Dermis blood vessel endothelial cell (primary cell): ENCODE measurements at regions not wholly inside any gene's neighbourhood (a gene's known extent, or its start where the extent isn't known, plus 50 kb on each side); places are given as distances from the start of the nearest gene placed in this dataset.

Experiments
- DNase-seq: peaks from one replicate; pipeline ENCODE4 v3.0.0; 2010

DNA sequence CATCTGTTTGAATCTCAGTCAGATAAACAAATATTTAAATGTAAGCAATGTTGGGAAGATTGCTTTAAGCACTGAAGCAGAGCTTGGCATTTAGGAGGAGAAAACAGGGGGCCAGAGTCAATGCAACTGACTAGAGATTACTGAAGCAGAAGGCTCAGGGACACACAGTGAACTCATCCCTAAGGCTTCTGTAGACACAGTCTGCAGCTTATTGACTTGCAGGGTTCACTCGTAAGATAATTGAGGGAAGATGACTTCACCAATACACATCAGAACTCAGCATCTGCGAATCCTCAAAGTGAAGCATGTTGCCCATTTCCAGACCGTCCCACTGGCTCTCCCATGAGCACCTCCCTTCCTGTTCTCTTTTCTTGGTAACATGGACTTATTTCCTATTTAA lies 363.4 kb upstream of the PFKP start:
- DNase-seq = no peak

DNA sequence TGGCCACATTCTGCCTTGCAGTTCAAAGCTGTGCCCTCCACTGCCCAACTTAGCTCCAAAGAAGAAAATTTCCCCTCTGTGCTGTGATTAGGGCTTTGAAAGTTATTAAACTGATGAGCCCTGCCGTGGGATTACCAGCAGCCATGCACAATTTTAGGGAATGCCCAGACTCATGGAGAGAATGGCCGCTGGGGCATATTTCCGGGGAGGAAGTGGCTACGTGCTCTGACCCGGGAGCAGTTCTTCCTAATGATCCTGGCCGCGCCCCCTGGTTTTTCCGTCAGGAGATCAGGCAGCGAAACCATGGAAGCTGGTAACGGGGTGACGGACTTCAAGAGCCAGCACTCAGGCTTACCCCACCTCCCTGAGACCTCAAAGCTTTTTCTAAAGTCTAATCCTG lies 365.5 kb upstream of the PFKP start:
- DNase-seq = no peak

DNA sequence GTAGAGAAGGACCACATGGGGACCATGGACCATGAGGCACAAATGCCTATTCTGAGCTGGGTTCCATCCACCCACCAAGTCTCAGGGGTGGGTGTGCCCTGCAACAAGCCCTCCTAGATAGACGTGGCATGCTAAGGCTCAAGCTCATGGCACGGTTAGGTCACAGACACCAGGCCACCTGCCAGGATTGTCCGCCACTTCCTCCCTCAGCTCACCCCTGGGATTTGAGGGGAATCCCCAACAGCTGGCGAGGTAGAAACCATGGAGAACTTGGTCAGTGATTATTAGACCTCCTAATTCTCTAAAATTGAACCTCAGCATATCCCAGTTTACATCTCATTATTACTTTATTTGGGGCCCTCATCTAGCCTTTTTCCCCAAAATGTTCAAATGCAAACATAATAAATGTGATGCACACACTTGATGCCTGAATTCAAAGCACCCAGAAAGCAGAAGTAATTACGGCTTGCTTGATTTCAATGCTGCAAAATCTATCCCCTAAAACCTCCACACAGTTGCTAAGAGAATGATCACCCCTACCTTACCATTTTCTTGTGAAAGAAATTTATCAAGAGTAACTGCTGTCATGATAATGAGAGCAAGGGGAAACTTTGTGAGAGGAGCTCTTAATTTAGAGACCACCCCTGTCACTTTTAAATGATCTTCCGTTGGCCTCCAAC lies 366.6 kb upstream of the PFKP start:
- no peak for DNase-seq

DNA sequence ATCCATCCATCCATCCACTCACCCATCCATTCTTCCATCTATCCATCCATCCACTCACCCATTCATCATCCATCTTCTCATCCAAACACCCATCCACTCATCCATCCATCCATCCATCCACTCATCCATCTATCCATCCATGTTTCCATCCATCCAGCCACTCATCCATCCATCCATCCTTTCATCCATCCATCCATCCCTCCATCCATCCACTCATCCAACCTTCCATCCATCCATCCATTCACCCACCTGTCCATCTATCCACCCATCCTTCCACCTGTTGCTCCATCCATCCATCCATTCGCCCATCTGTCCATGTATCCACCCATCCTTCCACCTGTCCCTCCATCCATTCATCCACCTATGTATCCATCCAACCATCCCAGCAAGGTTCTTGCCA lies 378.4 kb upstream of the PFKP start:
- DNase-seq = no peak

DNA sequence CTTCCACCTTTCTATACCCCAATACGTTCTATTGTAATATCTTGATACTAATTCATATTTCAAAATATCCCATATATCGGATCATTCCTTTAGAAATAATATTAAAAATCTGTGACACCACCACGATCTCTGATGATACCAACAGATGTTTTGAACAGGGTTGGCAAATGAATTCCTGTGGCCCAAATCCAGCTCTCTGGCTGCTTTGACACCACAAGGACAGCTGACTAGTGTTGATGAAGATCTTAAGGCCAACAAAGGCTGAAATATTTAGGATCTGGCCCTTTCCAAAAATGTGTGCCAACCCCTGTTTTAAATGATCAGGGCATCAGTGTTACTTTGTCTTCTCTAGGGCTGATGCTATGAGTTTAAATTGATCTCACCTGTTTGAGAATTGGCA lies 380.7 kb upstream of the PFKP start:
- no peak for DNase-seq

DNA sequence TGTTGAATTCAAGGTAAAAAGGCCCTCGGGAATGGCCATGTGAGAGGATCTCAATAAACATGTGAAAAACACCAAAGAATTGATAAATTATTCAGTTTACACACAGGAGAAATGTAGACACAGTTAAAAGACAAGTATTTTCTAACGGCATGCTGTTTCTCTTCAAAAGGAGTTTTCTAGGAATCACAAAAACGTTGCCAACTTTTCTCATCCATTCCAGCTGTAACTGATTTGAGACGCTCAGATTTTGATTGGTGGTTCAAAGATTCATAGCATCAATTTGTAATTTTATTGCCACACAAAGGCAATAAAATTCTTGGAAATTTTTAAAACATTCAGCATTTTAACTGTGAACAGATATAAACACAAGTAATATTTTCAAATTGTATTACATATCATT lies 384.9 kb upstream of the PFKP start:
- no peak for DNase-seq

DNA sequence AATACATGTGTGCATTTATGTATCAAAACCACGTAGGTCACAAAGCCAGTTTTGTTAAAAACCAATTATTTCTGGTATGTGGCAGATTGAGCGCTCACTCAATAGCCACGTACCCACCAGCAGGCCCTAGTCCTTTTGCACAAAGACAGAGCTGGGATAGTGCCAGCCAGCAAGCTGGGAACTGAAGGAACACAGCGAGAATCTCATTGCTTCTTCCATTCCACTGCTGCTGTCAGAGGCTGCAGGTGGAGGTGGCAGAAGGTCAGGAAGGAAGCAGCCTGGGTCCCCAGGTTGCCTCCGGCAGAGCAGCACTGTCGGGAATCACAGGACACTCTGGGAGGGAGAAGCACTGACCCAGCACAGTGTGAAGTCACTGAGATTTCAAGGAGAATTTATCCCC lies 385.5 kb upstream of the PFKP start:
- no peak for DNase-seq

DNA sequence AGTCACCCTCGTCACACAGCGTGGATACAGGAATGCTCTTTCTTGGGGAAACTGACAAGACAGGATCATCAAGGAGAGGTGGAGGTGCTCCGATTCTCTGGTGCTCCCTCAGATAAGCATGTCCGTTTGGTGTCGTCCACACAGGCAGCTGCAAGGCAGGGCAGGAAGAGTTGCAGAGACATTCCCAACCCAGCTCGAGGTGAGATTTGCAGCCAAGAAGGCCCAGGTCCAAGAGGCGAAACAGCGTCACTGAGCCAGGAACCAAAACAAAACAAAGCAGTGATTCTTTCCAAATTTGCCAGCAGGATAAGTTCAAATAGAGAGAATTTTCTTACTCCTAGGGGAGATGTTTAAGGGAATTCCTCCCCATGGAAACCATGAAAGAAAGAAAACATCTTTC lies 386.5 kb upstream of the PFKP start:
- no peak for DNase-seq

DNA sequence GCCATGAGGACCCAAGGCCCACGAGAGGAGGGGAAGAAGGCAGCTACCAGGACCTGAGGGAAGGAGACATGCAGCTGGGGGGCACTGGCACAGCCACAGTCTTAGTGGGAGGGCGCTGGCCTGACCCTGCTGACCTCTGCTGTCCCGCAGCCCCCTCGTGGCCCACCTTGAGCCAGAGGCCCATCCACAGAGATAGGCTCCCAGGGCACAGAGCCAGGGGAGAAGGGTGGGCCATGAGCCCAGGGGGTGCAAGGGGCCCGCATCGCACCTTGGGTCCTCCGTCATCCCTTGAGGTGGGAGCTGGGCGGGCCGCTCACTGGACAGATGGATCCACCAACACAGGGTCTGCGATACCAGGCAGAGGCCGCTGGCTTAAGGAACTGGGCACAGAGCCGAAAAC lies 387.7 kb upstream of the PFKP start:
- no peak for DNase-seq

DNA sequence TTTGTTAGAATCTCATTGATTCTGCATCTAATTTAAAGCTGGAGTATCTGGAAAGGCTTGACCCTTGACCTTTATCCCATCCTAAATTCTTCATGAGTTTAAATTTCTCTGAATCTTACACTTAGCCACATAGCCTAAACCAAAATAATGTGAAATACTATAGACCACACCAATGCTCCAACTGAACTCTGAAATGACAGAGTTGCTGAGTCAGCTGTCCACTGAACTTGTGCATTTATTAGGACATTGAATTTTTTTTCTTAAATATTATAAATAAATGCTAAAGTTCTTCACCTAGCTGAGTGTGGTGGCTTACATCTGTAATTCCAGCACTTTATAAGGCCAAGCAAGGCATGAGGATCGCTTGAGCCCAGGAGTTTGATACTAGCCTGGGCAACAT lies 390.9 kb upstream of the PFKP start:
- no peak for DNase-seq

DNA sequence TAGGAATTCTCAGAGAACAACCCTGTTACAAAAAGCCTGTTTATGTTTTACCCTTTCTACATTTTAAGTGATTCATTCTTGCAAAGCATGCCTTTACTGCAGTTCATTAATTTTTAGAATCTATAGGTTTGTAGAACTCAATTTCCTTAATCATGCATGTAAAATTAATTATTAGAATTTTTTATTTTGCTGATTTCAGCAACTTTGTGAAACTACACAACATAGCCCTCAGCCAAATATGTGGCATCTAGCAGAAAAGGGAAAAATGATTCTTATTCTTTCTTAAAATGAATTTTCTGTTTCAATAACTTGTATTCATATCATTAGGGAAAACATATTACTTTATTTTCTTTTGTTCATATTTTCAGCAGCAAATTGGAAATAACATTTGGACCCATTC lies 392.9 kb upstream of the PFKP start:
- DNase-seq = no peak

DNA sequence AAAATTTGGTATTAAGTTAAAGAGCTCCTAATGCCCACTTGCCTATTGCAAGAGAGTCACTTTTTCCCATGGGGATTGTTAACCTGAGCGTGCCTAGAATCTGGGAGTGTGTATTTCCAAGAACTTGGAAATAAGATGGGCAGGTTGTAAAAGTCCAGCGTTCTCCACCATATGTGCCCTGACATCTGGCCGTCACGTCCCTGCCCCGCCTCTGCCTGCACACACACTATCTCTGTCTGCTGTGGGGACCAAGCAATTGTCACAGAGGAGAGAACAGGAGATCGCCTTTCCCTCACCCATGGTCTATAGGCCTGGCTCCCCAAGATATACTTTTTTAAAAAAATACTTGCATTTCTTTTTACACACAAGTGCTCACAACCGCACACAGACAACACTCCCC lies 396.5 kb upstream of the PFKP start:
- no peak for DNase-seq

DNA sequence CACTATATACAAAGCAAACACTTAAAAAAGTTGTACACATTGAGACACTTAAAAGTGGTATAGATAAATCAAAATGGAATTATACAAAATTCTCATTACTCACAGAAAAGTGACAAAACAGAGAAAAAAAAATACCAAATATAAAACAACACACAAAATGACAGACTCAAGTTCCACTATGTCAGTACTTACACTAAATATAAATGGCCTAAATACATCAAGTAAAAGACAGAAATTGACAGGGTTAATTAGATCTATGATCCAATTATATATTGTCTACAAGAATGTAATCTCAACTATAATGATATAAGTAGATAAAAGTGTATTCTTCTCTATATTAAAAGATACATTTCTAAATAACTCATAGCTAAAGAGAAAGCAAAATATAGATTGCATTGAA lies 401.6 kb upstream of the PFKP start:
- DNase-seq = no peak

DNA sequence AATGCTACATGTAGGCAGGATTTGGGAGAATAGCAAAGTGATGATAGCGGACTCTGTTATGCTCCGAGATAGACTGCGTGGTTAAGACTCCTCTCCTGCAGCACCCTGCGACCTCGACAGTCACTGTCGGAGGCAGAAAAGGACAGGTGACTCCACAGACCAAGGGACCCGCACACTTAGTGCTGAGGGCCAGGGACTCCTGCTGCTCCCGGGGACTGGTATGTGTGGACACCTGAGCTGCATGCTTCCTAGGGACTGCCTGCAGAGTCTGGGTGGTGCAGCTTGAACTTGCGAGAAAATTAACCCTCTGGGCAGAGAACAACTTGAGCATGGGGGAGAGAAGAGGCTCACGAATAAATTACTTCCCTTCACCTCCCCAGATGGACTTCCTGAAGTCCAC lies 407.1 kb upstream of the PFKP start:
- no peak for DNase-seq

DNA sequence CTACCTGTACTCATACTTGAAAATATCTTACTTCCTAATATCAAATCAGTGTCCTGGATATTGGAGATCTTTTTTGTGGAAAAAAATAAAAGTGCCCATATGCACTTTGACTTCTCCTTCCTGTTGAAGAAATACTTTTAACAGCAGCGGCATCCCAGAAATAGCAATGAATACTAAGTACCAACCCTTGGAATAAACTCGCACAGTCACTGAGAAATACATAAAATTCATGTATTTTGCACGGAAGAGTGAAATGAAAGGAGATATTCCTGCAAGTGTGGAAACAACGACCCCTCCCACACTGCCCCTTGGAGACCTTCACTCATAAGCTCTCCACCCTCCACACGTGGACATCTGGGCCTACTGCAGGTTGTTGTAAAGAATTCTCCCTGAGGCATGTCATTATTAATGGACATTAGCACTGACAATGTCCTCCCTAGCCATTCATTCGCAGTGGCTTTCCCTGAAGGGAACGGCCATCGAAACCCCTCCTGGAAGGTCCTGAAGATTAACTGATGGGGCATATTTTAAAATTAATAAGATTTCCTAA lies 407.6 kb upstream of the PFKP start:
- DNase-seq = no peak

DNA sequence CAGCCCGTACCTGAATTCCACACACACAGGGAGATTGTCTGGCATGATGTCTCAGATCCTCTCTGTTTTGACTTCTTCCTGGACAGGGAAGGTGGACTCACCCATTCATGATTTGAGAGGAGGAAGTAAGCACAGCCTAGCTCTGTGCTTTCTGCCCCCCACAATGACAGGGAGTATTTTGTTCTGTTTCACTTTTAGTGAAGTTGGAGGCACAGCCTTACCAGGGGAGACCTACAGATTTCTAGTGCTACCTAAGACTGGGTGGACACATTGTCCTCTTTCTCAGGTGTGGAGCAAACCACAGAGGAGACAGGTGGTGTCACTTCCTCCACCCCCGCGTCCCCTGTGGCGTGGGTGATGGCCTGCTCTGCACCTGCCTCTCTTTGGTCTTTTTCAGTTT lies 408.6 kb upstream of the PFKP start:
- DNase-seq = no peak

DNA sequence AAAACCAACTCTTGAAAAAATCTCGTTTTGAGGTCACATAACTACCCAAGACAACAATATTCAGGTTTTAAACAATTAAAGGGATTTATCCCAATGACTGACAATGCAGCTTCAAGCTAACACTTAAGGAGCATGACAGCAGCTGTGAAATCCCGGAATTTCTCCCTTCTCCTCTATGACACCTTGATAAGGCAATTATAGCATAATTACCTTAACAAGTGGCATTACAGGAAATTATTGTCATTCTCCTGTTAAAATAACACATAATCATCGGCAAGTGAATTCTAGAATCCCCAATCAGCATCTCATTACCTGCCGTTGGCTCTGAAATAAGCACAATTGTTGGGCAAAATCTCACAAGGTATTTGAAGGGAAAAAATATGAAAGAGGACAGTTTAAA lies 417.0 kb upstream of the PFKP start:
- no peak for DNase-seq

DNA sequence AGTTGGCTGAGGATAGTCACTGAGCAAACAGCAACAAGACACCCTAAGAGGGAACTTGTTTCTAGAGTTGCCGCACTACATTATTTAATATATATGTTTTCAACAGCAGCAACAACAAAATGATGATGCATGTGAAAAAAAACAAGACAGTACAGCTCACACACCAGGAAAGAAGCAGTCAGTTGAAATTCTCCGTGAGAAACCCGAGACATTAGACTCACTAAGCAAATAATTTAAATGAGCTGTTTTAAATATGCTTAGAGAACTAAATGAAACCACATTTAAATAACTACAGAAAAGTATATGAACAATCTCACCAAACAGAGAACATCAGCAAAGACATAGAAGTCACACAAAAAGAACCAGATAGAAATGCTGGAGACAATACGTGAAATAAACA lies 426.3 kb upstream of the PFKP start:
- DNase-seq = no peak

DNA sequence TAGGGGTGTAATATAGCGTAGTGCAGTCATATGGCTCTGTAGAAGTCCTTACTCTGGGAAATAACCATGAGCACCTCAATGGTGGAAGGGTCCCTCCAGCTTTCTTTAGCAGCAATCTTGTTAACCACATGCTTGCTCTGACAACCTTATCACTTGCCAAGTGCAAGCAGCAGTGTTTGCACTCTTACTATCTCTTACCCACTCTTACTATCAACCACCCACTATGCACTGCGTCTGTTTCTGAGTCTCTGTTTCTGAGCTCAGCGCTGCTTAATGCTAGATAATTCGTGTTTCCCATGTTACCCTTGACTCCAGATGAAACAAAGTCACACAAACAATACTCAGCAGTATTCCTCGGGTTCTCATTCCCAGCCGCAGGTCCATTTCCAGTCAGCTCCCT lies 433.7 kb upstream of the PFKP start:
- no peak for DNase-seq

DNA sequence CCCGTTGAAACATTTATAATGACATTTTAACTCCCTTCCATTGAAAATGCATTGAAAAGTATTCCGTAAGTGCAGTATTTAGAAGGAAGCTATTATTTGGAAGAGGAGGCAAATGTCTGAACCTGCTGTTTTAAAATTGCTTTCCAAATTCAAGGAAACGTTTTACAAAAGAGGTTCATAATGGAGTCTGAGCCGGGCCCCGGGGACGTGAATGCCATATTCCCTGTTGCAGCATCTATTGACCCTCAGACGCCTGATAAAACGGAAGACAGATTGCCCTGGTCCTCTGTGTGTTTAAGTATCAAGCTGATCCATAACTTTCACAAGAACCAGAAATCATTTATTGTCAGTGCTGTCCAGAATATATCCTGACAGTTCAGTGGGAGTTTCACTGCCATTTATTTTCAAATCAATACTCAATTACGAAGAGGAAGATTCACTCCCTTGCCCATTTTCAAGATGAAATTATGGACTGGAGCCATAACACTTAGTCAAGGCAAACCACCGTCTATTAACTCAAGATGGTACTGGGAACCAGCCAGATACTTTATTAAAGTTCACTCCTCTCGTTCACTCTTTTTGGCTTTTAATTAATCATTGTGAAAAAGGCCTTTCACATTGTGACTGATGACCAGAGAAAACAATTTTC lies 435.7 kb upstream of the PFKP start:
- no peak for DNase-seq

DNA sequence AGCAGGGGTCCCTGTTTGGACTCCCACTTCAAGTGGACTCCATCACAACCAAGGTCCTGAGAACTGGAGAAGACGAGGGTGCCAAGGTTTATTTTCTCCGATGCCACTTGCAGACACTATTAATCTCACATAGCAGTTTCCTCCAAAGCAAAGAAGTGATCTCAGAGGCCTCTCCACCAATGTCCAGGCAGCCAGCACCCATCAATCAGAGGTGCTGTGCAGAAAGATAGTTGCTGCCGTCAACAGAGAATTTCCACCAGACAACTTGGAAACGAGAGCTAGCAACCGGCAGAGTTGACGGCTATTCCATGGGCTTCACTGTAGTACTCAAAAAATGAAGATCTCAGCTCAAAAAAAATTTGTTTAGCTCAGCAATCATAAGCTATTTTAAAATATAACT lies 438.6 kb upstream of the PFKP start:
- DNase-seq = no peak

DNA sequence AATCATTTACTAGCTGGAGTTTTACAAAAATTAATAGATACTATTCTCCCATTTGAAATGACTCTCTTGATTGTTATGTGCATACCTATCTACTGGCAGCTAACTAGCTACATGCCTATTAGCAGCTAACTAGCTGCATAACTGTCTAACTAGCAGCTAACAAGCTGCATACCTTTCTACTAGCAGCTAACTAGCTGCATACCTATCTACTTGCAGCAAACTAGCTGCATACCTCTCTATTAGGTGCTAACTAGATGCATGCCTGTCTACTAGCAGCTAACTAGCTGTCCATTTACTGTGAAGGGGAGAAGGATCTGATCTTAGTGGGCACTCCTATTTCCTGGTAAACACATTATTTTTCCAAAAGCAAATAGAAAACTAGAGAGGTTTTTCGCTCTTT lies 439.4 kb upstream of the PFKP start:
- no peak for DNase-seq

DNA sequence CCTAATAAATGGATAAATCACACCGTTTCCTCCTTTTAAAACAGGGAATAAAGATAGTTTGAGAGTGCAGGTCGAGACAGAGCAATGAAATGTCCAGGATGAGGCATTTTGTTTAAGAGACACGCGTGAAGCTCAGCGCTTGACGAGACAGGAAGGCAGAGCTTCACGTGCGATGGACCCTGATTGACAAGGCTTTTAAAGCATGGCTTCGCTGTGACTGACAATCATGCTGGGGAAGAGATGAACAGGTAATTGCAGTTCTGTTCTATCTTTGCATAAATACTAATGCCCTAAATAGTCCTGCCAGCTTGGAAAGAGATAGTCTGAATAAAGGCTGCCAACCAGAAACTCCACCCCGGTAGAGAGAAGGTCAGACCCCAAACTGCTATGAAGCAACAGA lies 442.3 kb upstream of the PFKP start:
- DNase-seq = no peak

DNA sequence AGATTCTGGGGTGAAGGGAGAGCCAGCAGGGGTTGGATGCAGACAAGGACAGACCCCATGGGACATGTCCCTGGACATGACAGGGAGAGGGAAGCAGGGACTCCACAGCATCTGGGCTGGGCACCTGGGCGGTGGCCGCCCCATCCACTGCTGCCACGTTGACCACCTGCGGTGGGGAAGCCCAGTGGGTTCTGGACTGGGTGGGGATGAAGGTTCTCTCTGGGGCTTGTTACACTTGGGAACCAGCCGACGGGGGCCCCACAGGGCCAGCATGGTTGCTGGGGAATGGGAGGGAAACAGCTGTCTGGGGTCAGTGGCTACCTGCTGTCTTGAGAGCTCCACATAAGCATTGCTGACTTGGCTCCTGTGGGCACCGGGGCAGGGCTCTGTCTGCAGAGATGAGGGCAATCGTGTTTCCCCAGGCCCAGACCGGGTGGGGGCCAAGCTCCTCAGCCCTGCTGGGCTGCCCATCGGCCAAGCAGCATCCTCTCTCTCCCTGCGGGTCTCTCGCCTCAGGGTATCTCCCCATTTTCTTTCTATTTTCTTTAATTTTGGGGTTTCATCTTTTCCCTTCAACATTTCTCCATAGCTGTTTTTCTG lies 443.6 kb upstream of the PFKP start:
- DNase-seq = no peak
